ENCODE measurements at regions not wholly inside any gene's neighbourhood (a gene's known extent, or its start where the extent isn't known, plus 50 kb on each side); places are given as distances from the start of the nearest gene placed in this dataset.

DNA sequence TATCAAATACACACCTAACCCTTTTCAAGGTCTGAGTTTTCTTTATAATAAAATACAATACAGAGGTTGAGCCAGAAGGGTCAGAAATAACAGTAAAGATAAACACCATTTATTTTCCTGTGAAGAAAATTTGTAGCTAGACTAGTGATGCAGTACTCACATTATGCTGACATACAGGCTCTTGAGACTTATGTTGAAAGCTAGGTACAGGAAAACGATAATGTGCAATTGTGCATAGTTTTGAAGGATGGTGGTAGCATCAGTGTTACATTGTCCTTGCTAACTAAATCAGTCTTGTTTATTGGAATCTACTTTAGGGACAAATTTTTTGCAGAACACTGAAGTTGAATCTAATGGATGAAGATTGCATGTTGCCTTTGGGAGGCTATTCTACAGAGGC is 1877.2 kb downstream of the PCDH7 start:
- TF ChIP-seq POLR2A (IDR thresholded peaks at IDR 0.05; ENCODE audit: low read depth, low read length) (no peak), POLR2AphosphoS5 (IDR thresholded peaks at IDR 0.05; ENCODE audit: low read depth, low read length) (no peak)
